Colonic mucosa (tissue), 4 donors: ENCODE measurements at regions not wholly inside any gene's neighbourhood (a gene's known extent, or its start where the extent isn't known, plus 50 kb on each side); places are given as distances from the start of the nearest gene placed in this dataset.

Experiments
- DNase-seq: peaks from one replicate; pipeline ENCODE4 v3.0.0-alpha.2; 2020
- H3K27ac ChIP-seq: fragments of 200-600 bp; one replicate; pipeline ENCODE4 v1.8.0; 2021
- H3K27me3 ChIP-seq: fragments of 200-600 bp; one replicate; pipeline ENCODE4 v1.8.0; 2021
- H3K36me3 ChIP-seq: fragments of 200-600 bp; one replicate; pipeline ENCODE4 v1.8.0; 2021
- H3K4me1 ChIP-seq: fragments of 200-600 bp; one replicate; pipeline ENCODE4 v1.8.0; 2021; ENCODE audit warnings: mild to moderate bottlenecking
- H3K4me3 ChIP-seq: fragments of 200-600 bp; one replicate; pipeline ENCODE4 v1.8.0; 2021
- H3K9ac ChIP-seq, 2 donors: one replicate each; pipeline ENCODE4 v1.7.0; 2013; ENCODE audit warnings: control low read depth in 2 of 2, low read depth in 2 of 2, low read length in 2 of 2
- H3K9me3 ChIP-seq: fragments of 200-600 bp; one replicate; pipeline ENCODE4 v1.8.0; 2021
- intact Hi-C: fragments of 100-400 bp; cut with DNase I; formaldehyde crosslinking; loops from one replicate; pipeline ENCODE4 v1.14.1; 2022
- TF ChIP-seq, protein P1 (sequence below): fragments of 200-600 bp; IDR thresholded peaks from one replicate; pipeline ENCODE4 v1.8.0; 2022; ENCODE audit warnings: antibody characterized with exemption, mild to moderate bottlenecking
- donor health status: healthy.
- donor health status: DM: no; HTN: no; CAD: no.
- donor health status: DM: no; HTN: no; CAD: no.

DNA sequence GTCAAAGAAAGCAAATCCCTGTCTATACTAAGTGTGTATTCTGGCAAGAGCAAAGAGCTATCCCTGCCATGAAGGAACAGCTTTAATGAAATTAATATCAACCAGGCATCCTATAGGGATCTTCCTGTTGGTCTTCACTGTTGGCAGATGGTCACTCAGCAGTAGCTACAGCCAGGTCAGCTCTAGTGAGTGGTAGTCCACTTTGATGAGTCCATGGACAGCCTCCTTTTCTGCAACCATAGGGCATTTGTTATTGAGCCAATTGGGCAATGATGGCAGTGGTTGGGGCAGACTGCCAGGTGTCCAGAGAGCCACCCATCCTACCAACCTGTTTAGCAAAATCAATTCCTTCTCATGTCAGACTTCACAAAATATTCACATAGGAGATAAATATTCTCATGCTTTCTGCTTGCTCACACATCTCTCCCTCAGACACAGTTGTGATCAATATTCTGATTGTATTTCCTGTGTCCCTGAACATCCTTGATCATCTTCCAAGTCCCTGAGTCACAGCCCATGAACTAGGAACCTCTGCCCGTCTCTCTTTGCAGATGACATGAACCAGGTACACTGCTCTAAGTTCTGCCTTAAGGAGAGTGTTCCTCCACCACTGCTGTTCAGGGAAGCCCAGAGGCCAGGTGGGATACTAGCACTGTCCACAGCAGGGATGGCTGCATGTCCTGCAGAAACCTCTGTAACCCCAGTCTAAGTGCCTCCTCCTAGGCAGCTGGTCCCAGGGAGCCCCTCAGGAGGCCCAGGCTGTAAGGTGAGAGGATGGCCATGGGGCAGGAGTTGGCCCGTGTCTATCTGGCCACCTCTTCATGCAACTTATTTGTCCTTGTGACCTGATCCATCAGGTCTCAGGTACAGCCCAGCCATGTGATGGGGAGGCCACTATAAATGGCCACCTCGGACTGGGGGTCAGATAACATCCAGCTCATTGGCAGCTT lies 74.2 kb upstream of the IGLL5 start:
- DNase-seq: no peak
- H3K9ac ChIP-seq: no peak overlapping the region
- TF ChIP-seq, protein P1, sequence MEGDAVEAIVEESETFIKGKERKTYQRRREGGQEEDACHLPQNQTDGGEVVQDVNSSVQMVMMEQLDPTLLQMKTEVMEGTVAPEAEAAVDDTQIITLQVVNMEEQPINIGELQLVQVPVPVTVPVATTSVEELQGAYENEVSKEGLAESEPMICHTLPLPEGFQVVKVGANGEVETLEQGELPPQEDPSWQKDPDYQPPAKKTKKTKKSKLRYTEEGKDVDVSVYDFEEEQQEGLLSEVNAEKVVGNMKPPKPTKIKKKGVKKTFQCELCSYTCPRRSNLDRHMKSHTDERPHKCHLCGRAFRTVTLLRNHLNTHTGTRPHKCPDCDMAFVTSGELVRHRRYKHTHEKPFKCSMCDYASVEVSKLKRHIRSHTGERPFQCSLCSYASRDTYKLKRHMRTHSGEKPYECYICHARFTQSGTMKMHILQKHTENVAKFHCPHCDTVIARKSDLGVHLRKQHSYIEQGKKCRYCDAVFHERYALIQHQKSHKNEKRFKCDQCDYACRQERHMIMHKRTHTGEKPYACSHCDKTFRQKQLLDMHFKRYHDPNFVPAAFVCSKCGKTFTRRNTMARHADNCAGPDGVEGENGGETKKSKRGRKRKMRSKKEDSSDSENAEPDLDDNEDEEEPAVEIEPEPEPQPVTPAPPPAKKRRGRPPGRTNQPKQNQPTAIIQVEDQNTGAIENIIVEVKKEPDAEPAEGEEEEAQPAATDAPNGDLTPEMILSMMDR: no peak
- no peaks in the 10 kb centered on the region for H3K9me3 ChIP-seq
- intact Hi-C loops: loop anchor here (5.0 kb wide), 1 partner anchor 69 kb away; no protein-coding TSS in a partner anchor
- no peak overlapping the region for H3K4me3 ChIP-seq
- H3K4me1 ChIP-seq: no peaks in the 10 kb centered on the region
- H3K36me3 ChIP-seq: no peaks in the 10 kb centered on the region
- no peak overlapping the region for H3K27ac ChIP-seq
- no peaks in the 10 kb centered on the region for H3K27me3 ChIP-seq

DNA sequence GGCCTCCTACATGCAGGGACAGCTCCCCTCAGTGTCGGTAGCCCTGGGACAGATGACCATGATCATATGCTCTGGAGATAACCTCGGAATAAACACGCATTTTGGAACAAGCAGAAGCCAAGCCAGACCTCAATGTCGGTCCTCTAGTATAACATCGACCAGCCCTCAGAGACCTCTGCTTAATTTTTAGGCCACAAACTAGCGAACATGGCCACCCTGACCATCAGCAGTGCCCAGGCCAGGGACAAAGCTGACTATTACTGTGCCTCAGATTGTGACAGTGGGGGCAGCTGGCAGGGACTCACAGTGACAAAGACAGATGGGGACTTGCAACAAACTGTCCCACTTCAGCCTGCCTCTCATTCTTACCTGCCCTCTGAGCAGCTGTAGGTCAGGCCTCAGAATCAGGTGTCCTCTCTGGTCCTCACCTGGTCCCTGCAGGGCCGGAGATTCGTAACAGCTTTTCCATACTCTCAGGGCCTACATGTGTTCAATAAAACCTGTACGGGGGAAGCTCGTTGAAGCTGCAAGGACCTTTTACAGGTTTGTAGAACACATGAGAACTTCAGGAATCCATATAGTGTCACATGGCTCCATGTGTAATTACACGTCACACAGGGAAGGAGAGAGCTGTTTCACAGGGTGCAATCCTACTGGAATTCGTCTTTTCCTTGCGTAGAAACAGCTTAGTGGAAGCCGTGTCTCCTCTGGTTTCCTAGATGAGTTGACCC lies 72.8 kb upstream of the IGLL5 start:
- H3K4me1 ChIP-seq: no peaks in the 10 kb centered on the region
- DNase-seq: no peak
- H3K9me3 ChIP-seq: no peaks in the 10 kb centered on the region
- TF ChIP-seq, protein P1: no peak
- no peak overlapping the region for H3K9ac ChIP-seq
- H3K27me3 ChIP-seq: no peaks in the 10 kb centered on the region
- intact Hi-C loops: loop anchor here (5.0 kb wide), 1 partner anchor 67 kb away; no protein-coding TSS in a partner anchor
- no peaks in the 10 kb centered on the region for H3K36me3 ChIP-seq
- no peak overlapping the region for H3K4me3 ChIP-seq
- no peak overlapping the region for H3K27ac ChIP-seq

DNA sequence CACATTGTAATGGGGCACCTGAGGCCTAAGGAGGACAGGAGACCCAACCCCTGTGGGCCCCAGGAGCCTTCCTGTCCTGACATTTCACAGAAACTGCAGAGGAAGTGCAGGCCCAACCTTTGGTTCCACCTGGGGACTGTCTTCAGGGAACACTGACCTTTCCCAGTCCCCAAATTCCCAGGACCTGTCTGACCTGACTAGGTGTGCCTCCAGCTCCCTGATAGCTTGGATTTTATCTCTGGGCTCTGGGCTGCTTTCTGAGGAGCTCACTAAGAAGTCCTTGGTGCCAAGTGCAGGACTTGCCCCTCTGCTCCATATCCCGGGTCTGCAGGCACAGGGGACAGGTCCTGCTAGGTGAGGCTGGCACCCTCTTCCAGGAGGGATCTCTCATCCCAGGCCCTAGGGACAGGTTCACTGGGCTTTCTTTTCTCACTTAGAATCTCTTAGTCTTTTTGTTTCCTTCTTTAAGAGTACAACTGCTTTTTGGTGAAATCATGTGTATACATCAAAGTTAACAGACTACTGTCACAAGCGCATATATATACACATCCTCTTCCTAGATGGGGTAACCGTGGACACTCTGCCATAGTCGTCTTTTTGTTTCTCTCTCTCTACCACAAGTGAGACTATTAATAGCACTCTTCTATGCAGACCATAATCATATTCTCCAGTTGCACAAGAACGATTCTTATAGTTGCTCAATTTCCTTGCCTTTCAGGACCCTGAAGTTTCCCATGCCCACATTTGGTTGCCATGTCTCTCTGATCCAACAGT lies 72.0 kb upstream of the IGLL5 start:
- intact Hi-C loops: no loop called here
- TF ChIP-seq, protein P1: no peak
- no peak for DNase-seq
- Histone ChIP-seq H3K4me1 (no peaks in the 10 kb centered on the region), H3K27me3 (no peaks in the 10 kb centered on the region), H3K9me3 (no peaks in the 10 kb centered on the region), H3K9ac (no peak overlapping the region), H3K36me3 (no peaks in the 10 kb centered on the region), H3K27ac (no peak overlapping the region), H3K4me3 (no peak overlapping the region)

DNA sequence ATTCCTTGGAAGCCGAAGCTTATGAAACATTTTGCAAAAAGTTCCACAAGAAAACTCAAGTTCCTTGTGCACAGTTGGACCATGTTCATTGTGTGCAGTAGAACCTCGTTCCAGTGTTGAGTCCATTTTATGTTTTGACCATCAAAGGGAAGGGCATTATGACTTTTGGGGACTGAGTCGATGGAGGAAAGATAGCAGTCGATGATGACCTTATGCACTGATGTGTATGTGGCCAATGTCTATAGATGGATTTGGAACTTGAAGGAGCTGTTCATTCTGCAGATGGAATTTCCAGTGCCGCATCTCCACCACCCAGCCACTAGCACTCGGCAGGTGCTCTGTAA lies 71.5 kb upstream of the IGLL5 start:
- Histone ChIP-seq H3K9ac (no peak overlapping the region), H3K9me3 (no peaks in the 10 kb centered on the region), H3K36me3 (no peaks in the 10 kb centered on the region), H3K27me3 (no peaks in the 10 kb centered on the region), H3K27ac (no peak overlapping the region), H3K4me3 (no peak overlapping the region), H3K4me1 (no peaks in the 10 kb centered on the region)
- TF ChIP-seq, protein P1: no peak
- intact Hi-C loops: no loop called here
- no peak for DNase-seq

DNA sequence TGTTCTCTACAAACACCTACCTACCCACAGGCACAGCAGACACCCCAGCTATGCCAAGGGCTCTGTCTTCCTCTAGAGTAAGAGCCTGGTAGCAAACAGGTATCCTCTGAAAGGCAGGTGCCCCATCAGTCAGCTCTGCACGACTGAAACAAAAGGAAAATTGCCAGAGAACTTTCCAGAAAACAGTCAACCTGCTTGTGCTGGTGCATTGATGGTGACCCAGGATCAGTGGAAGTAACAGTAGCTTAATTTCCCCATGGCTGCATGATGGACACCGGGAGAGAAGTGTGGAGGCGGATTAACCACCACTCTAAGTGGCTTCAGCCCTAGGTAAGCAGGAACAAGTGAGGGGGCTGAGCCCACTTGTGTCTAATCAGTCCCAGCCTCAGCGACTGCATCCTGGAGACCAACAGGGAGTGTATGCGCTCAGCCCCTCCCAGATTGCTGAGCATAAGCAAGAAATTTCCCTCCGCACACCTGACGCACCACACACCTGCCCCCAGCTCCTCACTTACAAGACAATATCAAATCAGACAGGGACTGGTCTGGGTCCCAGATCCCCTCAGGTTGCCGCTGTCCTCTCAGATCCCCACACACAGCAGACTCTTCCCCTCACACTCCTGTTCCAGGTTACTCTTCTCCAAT lies 70.7 kb upstream of the IGLL5 start:
- DNase-seq: no peak
- no peak overlapping the region for H3K27ac ChIP-seq
- no peak overlapping the region for H3K4me3 ChIP-seq
- no peaks in the 10 kb centered on the region for H3K27me3 ChIP-seq
- H3K9ac ChIP-seq: no peak overlapping the region
- intact Hi-C loops: no loop called here
- no peaks in the 10 kb centered on the region for H3K36me3 ChIP-seq
- H3K9me3 ChIP-seq: no peaks in the 10 kb centered on the region
- H3K4me1 ChIP-seq: no peaks in the 10 kb centered on the region
- TF ChIP-seq, protein P1: no peak
